Osteoblast (primary cell): ENCODE measurements at regions not wholly inside any gene's neighbourhood (a gene's known extent, or its start where the extent isn't known, plus 50 kb on each side); places are given as distances from the start of the nearest gene placed in this dataset.
"Not testable (repeated sequence)": the region's sequence is repeated elsewhere in the genome, so short reads cannot be mapped to it uniquely, and the experiment has no call there.

Experiments
- DNase-seq: peaks from one replicate; pipeline ENCODE4 v3.0.0; 2011; ENCODE audit warnings: low spot score, mixed read lengths; ENCODE audit not compliant: insufficient read length; ENCODE audit errors: missing footprints
- H2AFZ ChIP-seq: 2 replicates; pipeline ENCODE4 v1.6.0; 2011; ENCODE audit warnings: mild to moderate bottlenecking, low read length
- H3K27ac ChIP-seq: 2 replicates; pipeline ENCODE4 v1.5.1; 2011; ENCODE audit warnings: mild to moderate bottlenecking, low read depth, low read length, moderate library complexity
- H3K27me3 ChIP-seq: 2 replicates; pipeline ENCODE4 v1.6.0; 2012; ENCODE audit warnings: mild to moderate bottlenecking, control low read depth, inconsistent platforms, low read length, moderate library complexity; ENCODE audit not compliant: insufficient read depth
- H3K36me3 ChIP-seq: 2 replicates; pipeline ENCODE4 v1.5.1; 2011; ENCODE audit warnings: mild to moderate bottlenecking, low read length, control low read depth, moderate library complexity; ENCODE audit not compliant: insufficient read depth
- H3K4me1 ChIP-seq: 2 replicates; pipeline ENCODE4 v1.5.1; 2011; ENCODE audit warnings: mild to moderate bottlenecking, low read length, control low read depth, moderate library complexity; ENCODE audit not compliant: insufficient read depth
- H3K4me2 ChIP-seq: 2 replicates; pipeline ENCODE4 v1.6.0; 2011; ENCODE audit warnings: mild to moderate bottlenecking, low read length; ENCODE audit not compliant: insufficient read depth
- H3K4me3 ChIP-seq: fragments of 200-600 bp; sonication (generic); 3 replicates; pipeline ENCODE4 v1.5.1; 2012; ENCODE audit warnings: mild to moderate bottlenecking, low read length, inconsistent platforms; ENCODE audit not compliant: insufficient read depth
- H3K79me2 ChIP-seq: 2 replicates; pipeline ENCODE4 v1.6.0; 2012; ENCODE audit warnings: mild to moderate bottlenecking, low read length, control low read depth, inconsistent platforms; ENCODE audit not compliant: insufficient read depth
- H3K9me3 ChIP-seq: 2 replicates; pipeline ENCODE4 v1.5.1; 2011; ENCODE audit warnings: low read depth, low read length, control low read depth
- H4K20me1 ChIP-seq: 2 replicates; pipeline ENCODE4 v1.6.0; 2012; ENCODE audit warnings: mild to moderate bottlenecking, low read length, control low read depth; ENCODE audit not compliant: insufficient read depth
- TF ChIP-seq, protein P1 (sequence below): IDR thresholded peaks from 2 replicates; pipeline ENCODE4 v1.5.1; 2011; ENCODE audit warnings: mild to moderate bottlenecking, low read depth, low read length, moderate library complexity; ENCODE audit errors: extremely low read depth

DNA sequence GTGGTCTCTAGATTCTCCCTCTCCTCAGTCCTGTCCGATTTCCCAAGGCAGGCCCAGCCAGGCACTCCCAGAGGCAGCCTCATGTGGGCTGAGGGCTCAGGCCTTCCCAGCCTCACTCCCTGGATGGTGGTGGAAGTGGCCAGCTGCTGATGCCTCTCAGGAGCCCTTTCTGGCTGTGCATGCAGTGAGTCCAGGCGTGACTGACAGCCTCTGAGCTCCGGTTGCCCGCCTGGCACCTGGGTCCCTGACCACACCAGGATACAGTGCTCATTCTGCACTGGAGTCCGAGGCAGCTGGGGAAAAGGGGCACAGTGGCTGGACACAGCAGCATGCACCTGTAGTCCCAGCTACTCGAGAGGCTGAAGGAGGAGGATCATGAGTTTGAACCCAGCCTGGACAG, 132.6 kb downstream of the CUL2 start:
- no peak overlapping the region for H3K4me3 ChIP-seq
- H3K9me3 ChIP-seq: no peaks in the 10 kb centered on the region
- no peak for DNase-seq
- H3K36me3 ChIP-seq: no peaks in the 10 kb centered on the region
- no peak overlapping the region for H3K27ac ChIP-seq
- no peaks in the 10 kb centered on the region for H3K27me3 ChIP-seq
- H3K79me2 ChIP-seq: no peaks in the 10 kb centered on the region
- H3K4me2 ChIP-seq: no peak overlapping the region
- no peak overlapping the region for H2AFZ ChIP-seq
- no peaks in the 10 kb centered on the region for H4K20me1 ChIP-seq
- TF ChIP-seq, protein P1, sequence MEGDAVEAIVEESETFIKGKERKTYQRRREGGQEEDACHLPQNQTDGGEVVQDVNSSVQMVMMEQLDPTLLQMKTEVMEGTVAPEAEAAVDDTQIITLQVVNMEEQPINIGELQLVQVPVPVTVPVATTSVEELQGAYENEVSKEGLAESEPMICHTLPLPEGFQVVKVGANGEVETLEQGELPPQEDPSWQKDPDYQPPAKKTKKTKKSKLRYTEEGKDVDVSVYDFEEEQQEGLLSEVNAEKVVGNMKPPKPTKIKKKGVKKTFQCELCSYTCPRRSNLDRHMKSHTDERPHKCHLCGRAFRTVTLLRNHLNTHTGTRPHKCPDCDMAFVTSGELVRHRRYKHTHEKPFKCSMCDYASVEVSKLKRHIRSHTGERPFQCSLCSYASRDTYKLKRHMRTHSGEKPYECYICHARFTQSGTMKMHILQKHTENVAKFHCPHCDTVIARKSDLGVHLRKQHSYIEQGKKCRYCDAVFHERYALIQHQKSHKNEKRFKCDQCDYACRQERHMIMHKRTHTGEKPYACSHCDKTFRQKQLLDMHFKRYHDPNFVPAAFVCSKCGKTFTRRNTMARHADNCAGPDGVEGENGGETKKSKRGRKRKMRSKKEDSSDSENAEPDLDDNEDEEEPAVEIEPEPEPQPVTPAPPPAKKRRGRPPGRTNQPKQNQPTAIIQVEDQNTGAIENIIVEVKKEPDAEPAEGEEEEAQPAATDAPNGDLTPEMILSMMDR: no peak
- peaks cover 15% of the 10 kb centered on the region for H3K4me1 ChIP-seq

DNA sequence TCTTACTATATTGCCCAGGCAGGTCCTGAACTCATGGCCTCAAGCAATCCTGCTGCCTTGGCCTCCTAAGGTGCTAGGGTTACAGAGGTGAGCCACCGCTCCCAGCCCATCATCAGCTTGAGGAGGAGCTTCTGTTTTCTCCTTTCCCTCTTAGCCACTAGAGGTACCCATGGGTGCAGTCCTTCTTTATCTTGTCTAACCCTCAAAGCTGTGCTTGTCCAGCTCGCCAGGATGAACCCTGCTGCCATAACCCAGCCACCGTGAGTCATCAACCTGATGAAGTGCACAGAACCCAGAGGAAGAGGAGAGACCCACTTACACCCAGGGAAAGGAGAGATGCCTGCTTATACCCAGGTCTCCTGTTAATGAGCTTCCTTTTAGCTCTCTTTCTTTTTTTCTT, 133.4 kb downstream of the CUL2 start:
- Histone ChIP-seq H3K4me3 (no peak overlapping the region), H3K4me1 (peaks cover 15% of the 10 kb centered on the region), H3K27me3 (no peaks in the 10 kb centered on the region), H3K36me3 (no peaks in the 10 kb centered on the region), H4K20me1 (no peaks in the 10 kb centered on the region), H3K79me2 (no peaks in the 10 kb centered on the region), H3K27ac (no peak overlapping the region), H2AFZ (no peak overlapping the region), H3K9me3 (no peaks in the 10 kb centered on the region), H3K4me2 (no peak overlapping the region)
- DNase-seq: peak; percentile 77
- TF ChIP-seq, protein P1: peak; percentile 23

DNA sequence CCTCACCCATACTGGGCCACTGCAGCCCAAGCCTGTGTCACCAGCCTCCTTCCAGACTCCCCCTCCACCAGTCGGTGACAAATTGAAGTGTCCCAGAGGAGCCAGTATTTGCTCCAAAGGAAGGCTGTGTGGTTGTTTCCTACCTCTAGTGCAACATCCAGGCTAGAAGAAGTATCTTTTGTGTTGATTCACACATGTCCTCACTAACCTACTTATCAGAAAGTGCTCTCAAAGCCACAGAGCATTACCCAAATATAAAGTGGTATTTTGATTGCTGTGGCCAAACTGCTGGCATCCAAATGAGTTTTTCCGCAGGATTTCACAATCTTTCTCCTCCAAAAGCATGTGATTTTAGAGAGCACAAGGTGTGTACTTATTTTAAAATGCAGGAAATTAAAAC, 134.8 kb downstream of the CUL2 start:
- Histone ChIP-seq H3K9me3 (no peaks in the 10 kb centered on the region), H3K4me2 (peak overlapping the region; percentile 8), H3K27ac (no peak overlapping the region), H3K36me3 (no peaks in the 10 kb centered on the region), H3K27me3 (no peaks in the 10 kb centered on the region), H3K4me1 (peaks cover 19% of the 10 kb centered on the region), H2AFZ (no peak overlapping the region), H3K4me3 (no peak overlapping the region), H4K20me1 (no peaks in the 10 kb centered on the region), H3K79me2 (no peaks in the 10 kb centered on the region)
- no peak for DNase-seq
- TF ChIP-seq, protein P1: no peak

DNA sequence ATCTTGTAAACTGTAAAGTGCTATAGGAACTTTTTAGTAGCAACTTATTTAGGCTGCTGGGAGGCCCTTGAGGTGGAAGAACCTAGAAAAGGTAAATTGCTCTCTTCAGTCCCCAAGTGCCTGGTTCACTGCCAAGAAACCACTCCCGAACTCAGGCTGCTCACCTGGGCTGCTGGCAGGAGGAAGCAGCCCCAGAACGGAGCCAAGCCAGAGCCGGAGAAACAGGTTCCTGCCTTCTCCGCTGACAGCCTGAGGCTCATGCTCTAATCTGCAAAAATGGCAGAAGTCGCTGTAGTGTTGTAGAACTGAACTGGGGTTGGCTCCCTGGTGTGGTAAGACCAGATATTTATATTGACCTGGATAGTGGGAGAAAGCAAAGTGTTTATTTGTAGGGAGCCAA, 136.0 kb downstream of the CUL2 start:
- Histone ChIP-seq H3K4me1 (peaks cover 16% of the 10 kb centered on the region), H3K9me3 (no peaks in the 10 kb centered on the region), H4K20me1 (no peaks in the 10 kb centered on the region), H3K79me2 (no peaks in the 10 kb centered on the region), H3K27ac (no peak overlapping the region), H3K27me3 (no peaks in the 10 kb centered on the region), H2AFZ (no peak overlapping the region), H3K36me3 (no peaks in the 10 kb centered on the region), H3K4me3 (no peak overlapping the region), H3K4me2 (no peak overlapping the region)
- no peak for DNase-seq
- TF ChIP-seq, protein P1: no peak

DNA sequence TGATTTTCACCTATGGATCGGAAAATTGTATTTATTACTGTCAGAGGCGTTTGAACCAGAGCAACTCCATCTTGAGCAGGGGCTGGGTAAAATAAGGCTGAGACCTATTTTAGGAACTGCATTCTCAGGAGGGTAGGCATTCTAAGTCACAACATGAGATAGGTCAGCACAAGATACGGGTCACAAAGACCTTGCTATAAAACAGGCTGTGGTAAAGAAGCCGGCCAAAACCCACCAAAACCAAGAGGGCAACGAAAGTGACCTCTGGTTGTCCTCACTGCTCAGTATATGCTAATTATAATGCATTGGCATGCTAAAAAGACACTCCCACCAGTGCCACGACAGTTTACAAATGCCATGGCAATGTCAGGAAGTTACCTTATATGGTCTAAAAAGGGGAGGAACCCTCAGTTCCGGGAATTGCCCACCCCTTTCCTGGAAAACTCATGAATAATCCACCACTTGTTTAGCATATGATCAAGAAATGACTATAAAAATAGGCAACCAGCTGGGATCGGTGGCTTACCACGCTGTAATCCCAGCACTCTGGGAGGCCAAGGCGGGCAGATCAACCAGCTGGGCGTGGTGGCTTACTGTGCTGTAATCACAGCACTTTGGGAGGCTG, 136.3 kb upstream of the PARD3 start:
- not testable (repeated sequence) for H4K20me1 ChIP-seq, H3K4me3 ChIP-seq, H3K79me2 ChIP-seq, H3K9me3 ChIP-seq, DNase-seq, H3K27me3 ChIP-seq, H3K36me3 ChIP-seq
- H3K4me2 ChIP-seq: peak overlapping the region; percentile 27
- peak overlapping the region; percentile 47 for H3K27ac ChIP-seq
- peak overlapping the region; percentile 58 for H2AFZ ChIP-seq
- H3K4me1 ChIP-seq: peaks cover 13% of the 10 kb centered on the region

DNA sequence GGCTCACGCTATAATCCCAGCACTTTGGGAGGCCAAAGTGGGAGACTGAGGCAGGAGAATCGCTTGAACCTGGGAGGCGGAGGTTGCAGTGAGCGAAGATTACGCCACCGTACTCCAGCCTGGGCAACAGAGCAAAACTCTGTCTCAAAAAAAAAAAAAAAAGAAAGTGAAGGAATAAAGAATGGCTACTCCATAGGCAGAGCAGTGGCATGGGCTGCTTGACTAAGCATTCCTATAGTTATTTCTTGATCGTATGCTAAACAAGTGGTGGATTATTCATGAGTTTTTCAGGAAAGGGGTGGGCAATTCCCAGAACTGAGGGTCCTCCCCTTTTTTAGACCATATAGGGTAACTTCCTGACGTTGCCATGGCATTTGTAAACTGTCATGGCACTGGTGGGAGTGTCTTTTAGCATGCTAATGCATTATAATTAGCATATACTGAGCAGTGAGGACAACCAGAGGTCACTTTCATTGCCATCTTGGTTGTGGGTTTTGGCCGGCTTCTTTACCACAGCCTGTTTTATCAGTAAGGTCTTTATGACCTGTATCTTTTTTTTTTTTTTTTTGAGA, 130.9 kb upstream of the PARD3 start:
- peaks cover 14% of the 10 kb centered on the region for H3K4me1 ChIP-seq
- H3K9me3 ChIP-seq, H3K36me3 ChIP-seq, H2AFZ ChIP-seq, H3K79me2 ChIP-seq, H3K4me3 ChIP-seq, H3K27me3 ChIP-seq, H3K27ac ChIP-seq, H3K4me2 ChIP-seq, DNase-seq, H4K20me1 ChIP-seq: not testable (repeated sequence)
